ENCODE measurements at regions not wholly inside any gene's neighbourhood (a gene's known extent, or its start where the extent isn't known, plus 50 kb on each side); places are given as distances from the start of the nearest gene placed in this dataset.

- DNase-seq (ENCODE audit: low spot score): no peak
Measured at GRCh38 chr11:16685914-16686313, 52.5 kb upstream of the C11orf58 start.

- no peak for DNase-seq (ENCODE audit: low spot score)
Measured at GRCh38 chr11:16678466-16679116, 59.9 kb upstream of the C11orf58 start.

- peak; percentile 79 for DNase-seq (ENCODE audit: low spot score)
Measured at GRCh38 chr11:16669799-16670415, 68.5 kb upstream of the C11orf58 start.

GRCh38 chr11:16632295-16633200 lies 105.9 kb upstream of the C11orf58 start:
- peak; percentile 54 for DNase-seq (ENCODE audit: low spot score)

- no peak for DNase-seq (ENCODE audit: low spot score)
Measured at GRCh38 chr11:16630651-16631050, 107.8 kb upstream of the C11orf58 start.

GRCh38 chr11:16618431-16618830 lies 120.0 kb upstream of the C11orf58 start:
- no peak for DNase-seq (ENCODE audit: low spot score)

- DNase-seq (ENCODE audit: low spot score): no peak
Measured at GRCh38 chr11:16615480-16615879, 123.0 kb upstream of the C11orf58 start.

GRCh38 chr11:16613512-16614381 lies 124.7 kb upstream of the C11orf58 start:
- peak; percentile 91 for DNase-seq (ENCODE audit: low spot score)

GRCh38 chr11:16613262-16613511 lies 125.3 kb upstream of the C11orf58 start:
- no peak for DNase-seq (ENCODE audit: low spot score)

GRCh38 chr11:16612566-16613261 lies 125.7 kb upstream of the C11orf58 start:
- no peak for DNase-seq (ENCODE audit: low spot score)

GRCh38 chr11:16611926-16612565 lies 126.4 kb upstream of the C11orf58 start:
- DNase-seq (ENCODE audit: low spot score): no peak

GRCh38 chr11:16611401-16611921 lies 127.0 kb upstream of the C11orf58 start:
- no peak for DNase-seq (ENCODE audit: low spot score)

- no peak for DNase-seq (ENCODE audit: low spot score)
Measured at GRCh38 chr11:16610738-16611388, 127.6 kb upstream of the C11orf58 start.

- no peak for DNase-seq (ENCODE audit: low spot score)
Measured at GRCh38 chr11:16610213-16610737, 128.2 kb upstream of the C11orf58 start.

GRCh38 chr11:16609769-16610168 lies 128.7 kb upstream of the C11orf58 start:
- no peak for DNase-seq (ENCODE audit: low spot score)

- DNase-seq (ENCODE audit: low spot score): peak; percentile 67
Measured at GRCh38 chr11:16607675-16608644, 130.5 kb upstream of the C11orf58 start.

- no peak for DNase-seq (ENCODE audit: low spot score)
Measured at GRCh38 chr11:16606784-16607674, 131.4 kb upstream of the C11orf58 start.

All from H4 (cell line).